ENCODE measurements at regions not wholly inside any gene's neighbourhood (a gene's known extent, or its start where the extent isn't known, plus 50 kb on each side); places are given as distances from the start of the nearest gene placed in this dataset.

- peaks cover 0 to 10% (median 0%) of the 10 kb centered on the region in 7 donors for H3K9me3 Mint-ChIP-seq
- Histone ChIP-seq H2AFZ (ENCODE audit: insufficient read depth, low read depth, low read length, poor library complexity, severe bottlenecking) (no peak overlapping the region), H3K27me3 (ENCODE audit: control insufficient read depth in 2 of 2, insufficient read depth in 2 of 2, low read length in 2 of 2) (no peaks in the 10 kb centered on the region), H3K9me3 (replicated peaks in 1 of 2; ENCODE audit: control insufficient read depth in 1 of 2, insufficient read depth in 1 of 2, low read length in 2 of 2) (peaks cover 7% of the 10 kb centered on the region in 2 donors), H3K36me3 (replicated peaks in 1 of 2; ENCODE audit: control insufficient read depth in 1 of 2, insufficient read depth in 2 of 2, low read length in 2 of 2) (no peaks in the 10 kb centered on the region), H3K4me3 (replicated peaks in 1 of 3; ENCODE audit: low read depth in 2 of 3, low read length in 3 of 3) (no peak overlapping the region), H3K4me2 (replicated peaks; ENCODE audit: extremely low read depth, low read length, poor library complexity, severe bottlenecking) (no peak overlapping the region), H3K9ac (ENCODE audit: insufficient read depth, low read length, poor library complexity, severe bottlenecking) (no peak overlapping the region), H3K4me1 (ENCODE audit: control insufficient read depth in 1 of 2, insufficient read depth in 2 of 2, low read length in 2 of 2) (no peaks in the 10 kb centered on the region), H4K20me1 (ENCODE audit: insufficient read depth, low read length) (no peaks in the 10 kb centered on the region), H3K27ac (ENCODE audit: low read depth in 1 of 2, low read length in 2 of 2) (no peak overlapping the region), H3K79me2 (ENCODE audit: insufficient read depth, low read length) (no peaks in the 10 kb centered on the region)
- no peak for TF ChIP-seq CTCF (IDR thresholded peaks at IDR 0.05)
- no peak overlapping the region for H3K27ac Mint-ChIP-seq
- peaks cover 0 to 4% (median 0%) of the 10 kb centered on the region in 3 donors for H3K27me3 Mint-ChIP-seq (ENCODE audit: low read depth in 3 of 3)
- H3K36me3 Mint-ChIP-seq: no peaks in the 10 kb centered on the region
- no peak for DNase-seq
- H3K4me1 Mint-ChIP-seq: no peaks in the 10 kb centered on the region
- WGBS (ENCODE audit: insufficient coverage): 77% methylated on average over 3 of the region's 5 CpGs
- H3K4me3 Mint-ChIP-seq: no peak overlapping the region
- intact Hi-C loops (cut with micrococcal nuclease): no loop called here
Observed at GRCh38 chr11:92107331-92107730, 117.3 kb upstream of the FAT3 start.

DNA sequence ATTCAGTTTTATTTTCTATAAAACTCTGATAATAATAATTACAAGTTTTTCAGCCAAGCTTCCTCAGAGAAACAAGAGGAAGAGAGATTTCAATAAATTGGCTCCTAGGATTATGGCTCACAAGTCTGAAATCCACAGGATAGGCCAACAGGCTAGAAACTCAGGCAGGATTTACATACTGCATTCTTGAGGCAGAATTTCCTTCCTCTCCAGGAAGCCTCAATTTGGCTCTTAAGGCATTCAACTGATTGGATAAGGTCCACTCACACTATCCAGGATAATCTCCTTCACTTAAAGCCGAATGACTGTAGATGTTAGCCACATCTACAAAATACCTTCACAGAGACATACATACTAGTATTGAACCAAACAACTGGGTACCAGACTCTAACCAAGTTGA is 120.3 kb upstream of the FAT3 start:
- intact Hi-C loops (cut with micrococcal nuclease): no loop called here
- no peak overlapping the region for H3K4me2 ChIP-seq (replicated peaks; ENCODE audit: extremely low read depth, low read length, poor library complexity, severe bottlenecking)

More for the DNA sequence above, 120.3 kb upstream of the FAT3 start:
- Histone ChIP-seq H3K9me3 (replicated peaks in 1 of 2; ENCODE audit: control insufficient read depth in 1 of 2, insufficient read depth in 1 of 2, low read length in 2 of 2) (no peaks in the 10 kb centered on the region), H4K20me1 (ENCODE audit: insufficient read depth, low read length) (no peaks in the 10 kb centered on the region), H3K27me3 (ENCODE audit: control insufficient read depth in 2 of 2, insufficient read depth in 2 of 2, low read length in 2 of 2) (no peaks in the 10 kb centered on the region), H2AFZ (ENCODE audit: insufficient read depth, low read depth, low read length, poor library complexity, severe bottlenecking) (no peak overlapping the region), H3K79me2 (ENCODE audit: insufficient read depth, low read length) (no peaks in the 10 kb centered on the region), H3K27ac (ENCODE audit: low read depth in 1 of 2, low read length in 2 of 2) (no peak overlapping the region), H3K9ac (ENCODE audit: insufficient read depth, low read length, poor library complexity, severe bottlenecking) (no peak overlapping the region), H3K4me3 (replicated peaks in 1 of 3; ENCODE audit: low read depth in 2 of 3, low read length in 3 of 3) (no peak overlapping the region), H3K4me1 (ENCODE audit: control insufficient read depth in 1 of 2, insufficient read depth in 2 of 2, low read length in 2 of 2) (no peaks in the 10 kb centered on the region), H3K36me3 (replicated peaks in 1 of 2; ENCODE audit: control insufficient read depth in 1 of 2, insufficient read depth in 2 of 2, low read length in 2 of 2) (no peaks in the 10 kb centered on the region)
- H3K9me3 Mint-ChIP-seq: peaks cover 0 to 3% (median 0%) of the 10 kb centered on the region in 7 donors
- H3K36me3 Mint-ChIP-seq: no peaks in the 10 kb centered on the region
- no peak for TF ChIP-seq CTCF (IDR thresholded peaks at IDR 0.05)
- H3K4me3 Mint-ChIP-seq: no peak overlapping the region
- H3K27me3 Mint-ChIP-seq (ENCODE audit: low read depth in 3 of 3): peaks cover 0 to 4% (median 0%) of the 10 kb centered on the region in 3 donors
- no peak for DNase-seq
- no peak overlapping the region for H3K27ac Mint-ChIP-seq
- WGBS (ENCODE audit: insufficient coverage): 100% methylated on average over 1 of the region's 1 CpG
- no peaks in the 10 kb centered on the region for H3K4me1 Mint-ChIP-seq

Data from CD14-positive monocyte (primary cell).